GM21526 (cell line): ENCODE measurements at regions not wholly inside any gene's neighbourhood (a gene's known extent, or its start where the extent isn't known, plus 50 kb on each side); places are given as distances from the start of the nearest gene placed in this dataset.
A peak's percentile ranks its signal among the peaks of the same experiment; 100 is the strongest.
"Not testable (repeated sequence)": the region's sequence is repeated elsewhere in the genome, so short reads cannot be mapped to it uniquely, and the experiment has no call there.

Experiments
- ATAC-seq: cut with Tn5 transposase; IDR thresholded peaks from one replicate; pipeline ENCODE4 v1.9.1; 2021; ENCODE audit warnings: moderate library complexity; ENCODE audit not compliant: unreplicated experiment, low FRiP score

GRCh38 chr12:74317741-74318140, 219.9 kb upstream of the ATXN7L3B start:
- no peak for ATAC-seq

GRCh38 chr12:74319886-74320285, 217.7 kb upstream of the ATXN7L3B start:
- ATAC-seq, result no peak

GRCh38 chr12:74321381-74321780, 216.3 kb upstream of the ATXN7L3B start:
- ATAC-seq, result no peak

- ATAC-seq, result no peak
Measured at GRCh38 chr12:74322792-74323191, 214.8 kb upstream of the ATXN7L3B start.

- no peak for ATAC-seq
Measured at GRCh38 chr12:74328623-74329022, 209.0 kb upstream of the ATXN7L3B start.

GRCh38 chr12:74334780-74335179, 202.9 kb upstream of the ATXN7L3B start:
- ATAC-seq, result no peak

DNA sequence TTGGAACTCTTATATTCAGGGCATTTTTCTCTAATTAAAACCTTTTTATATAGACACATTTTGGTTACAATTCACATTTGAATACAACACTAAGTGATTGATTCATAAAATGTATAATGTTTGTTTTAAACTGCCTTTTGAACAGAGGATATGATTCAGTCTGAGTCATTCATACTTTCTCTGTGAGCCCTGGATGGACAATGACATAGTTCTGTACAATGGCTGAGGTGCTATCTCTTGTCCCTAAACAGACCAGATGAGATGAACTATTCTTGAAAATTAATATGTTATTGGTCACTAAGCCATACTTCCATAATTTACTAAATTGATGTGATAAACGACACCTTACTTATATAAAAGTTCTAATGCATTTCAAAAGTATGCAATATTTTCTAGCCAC, 199.7 kb upstream of the ATXN7L3B start:
- no peak for ATAC-seq

- no peak for ATAC-seq
Measured at GRCh38 chr12:74339211-74339610, 198.4 kb upstream of the ATXN7L3B start.

DNA sequence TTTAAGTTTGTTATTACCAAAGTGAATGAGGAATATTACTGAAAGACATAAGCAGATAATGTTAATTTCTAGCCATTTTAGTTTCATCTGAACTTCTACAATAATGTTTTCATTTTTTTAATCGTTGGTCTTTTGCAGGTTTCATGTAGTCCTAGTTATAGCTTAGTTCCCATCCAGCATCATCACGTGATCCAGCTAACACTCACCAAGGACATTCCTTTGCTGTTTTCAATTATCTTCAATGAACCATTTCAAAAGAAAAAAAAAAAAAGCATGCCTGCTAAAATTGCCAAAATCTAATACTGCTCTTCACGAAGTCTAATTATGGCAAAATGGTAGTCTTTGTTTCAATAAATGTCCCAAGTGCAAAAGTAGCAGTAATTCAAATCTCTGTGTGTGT, 187.7 kb upstream of the ATXN7L3B start:
- no peak for ATAC-seq

- peak; percentile 88 for ATAC-seq
Measured at GRCh38 chr12:74365178-74365964, 172.3 kb upstream of the ATXN7L3B start.

DNA sequence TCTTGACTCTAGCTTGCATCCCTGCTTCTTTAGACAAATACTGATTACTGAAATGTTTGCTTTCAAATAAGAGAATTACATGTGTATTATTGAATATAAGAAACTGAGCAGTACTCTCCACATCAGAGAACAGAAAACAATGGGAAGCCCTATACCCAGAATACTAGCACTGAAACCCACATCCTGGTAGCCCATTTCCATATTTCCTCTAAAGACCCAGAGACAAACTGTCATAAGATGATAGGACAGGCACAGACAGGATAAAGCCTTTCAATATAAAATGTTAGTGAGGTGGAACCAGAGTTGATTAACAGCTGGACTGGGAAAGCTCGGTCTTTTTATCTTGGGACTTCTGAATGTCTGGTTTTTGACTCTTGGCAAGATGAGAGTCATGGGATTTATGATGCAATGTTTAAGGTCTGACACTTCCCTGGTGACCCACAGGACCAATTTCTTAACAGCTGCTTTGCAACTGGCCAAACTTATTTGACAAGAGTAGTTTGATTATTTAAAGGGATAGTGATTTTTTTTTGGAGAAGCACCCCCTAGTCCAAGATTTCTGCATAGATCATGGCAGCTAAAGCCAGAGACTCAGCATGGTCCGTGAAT, 166.9 kb upstream of the ATXN7L3B start:
- no peak for ATAC-seq

- ATAC-seq, result no peak
Measured at GRCh38 chr12:74379114-74379513, 158.5 kb upstream of the ATXN7L3B start.

GRCh38 chr12:74381958-74382357, 155.7 kb upstream of the ATXN7L3B start:
- no peak for ATAC-seq

GRCh38 chr12:74382983-74383382, 154.7 kb upstream of the ATXN7L3B start:
- no peak for ATAC-seq

DNA sequence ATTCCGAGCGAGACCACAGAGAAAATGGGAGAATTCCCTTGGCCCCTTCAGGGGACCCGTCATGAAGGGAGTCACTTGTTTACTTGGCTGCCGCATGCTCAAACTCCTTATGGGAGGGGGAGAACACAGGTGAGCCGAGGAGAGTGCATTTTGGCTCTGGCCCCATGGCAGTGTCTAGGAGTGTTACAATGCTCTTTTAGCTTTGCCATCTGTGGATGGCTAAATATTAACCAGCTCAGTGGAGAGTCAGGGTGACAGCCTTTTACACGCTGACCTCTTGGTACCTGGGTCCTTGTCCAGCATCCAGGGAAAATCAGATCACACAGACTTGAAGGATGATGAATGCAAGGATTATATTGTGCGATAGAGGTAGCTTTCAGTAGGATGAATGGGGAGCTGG, 146.4 kb upstream of the ATXN7L3B start:
- no peak for ATAC-seq

DNA sequence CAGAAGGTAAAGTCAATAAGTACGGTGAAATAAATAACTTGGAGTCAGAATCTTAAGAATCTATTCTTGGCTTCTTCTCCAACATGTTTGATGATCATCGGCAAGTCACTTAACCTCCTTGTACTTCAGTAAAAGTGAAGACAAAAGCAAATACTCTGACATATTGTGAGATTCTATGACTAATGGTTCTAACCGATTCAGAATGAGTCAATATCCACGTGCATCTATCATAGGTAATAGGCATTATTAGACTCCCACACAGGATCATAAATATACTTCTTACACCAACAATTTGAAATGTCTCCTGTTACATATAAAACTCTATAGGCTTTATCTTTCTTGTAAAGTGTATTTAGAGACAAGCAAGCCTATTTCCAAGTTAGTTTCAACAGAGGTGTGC, 144.4 kb upstream of the ATXN7L3B start:
- ATAC-seq, result no peak

DNA sequence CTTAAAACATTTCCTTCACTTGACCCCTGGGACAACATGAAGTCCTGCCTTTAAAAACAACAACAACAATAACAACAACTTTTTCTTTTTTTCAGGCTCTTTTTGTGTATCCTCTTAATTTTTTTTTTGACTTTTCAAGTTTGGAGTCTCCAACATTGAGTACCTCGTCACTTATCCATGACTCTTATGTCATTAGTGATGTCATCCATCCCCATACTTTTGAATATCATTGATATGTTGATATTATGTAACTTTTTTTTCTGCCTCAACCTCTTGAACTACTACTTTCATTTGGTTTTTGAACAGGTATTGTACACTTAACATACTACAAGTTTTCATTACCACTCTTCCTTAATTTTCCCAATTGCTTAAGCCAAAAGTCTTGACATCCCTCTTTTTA, 143.0 kb upstream of the ATXN7L3B start:
- ATAC-seq, result no peak

- ATAC-seq, result no peak
Measured at GRCh38 chr12:74401035-74401434, 136.6 kb upstream of the ATXN7L3B start.

DNA sequence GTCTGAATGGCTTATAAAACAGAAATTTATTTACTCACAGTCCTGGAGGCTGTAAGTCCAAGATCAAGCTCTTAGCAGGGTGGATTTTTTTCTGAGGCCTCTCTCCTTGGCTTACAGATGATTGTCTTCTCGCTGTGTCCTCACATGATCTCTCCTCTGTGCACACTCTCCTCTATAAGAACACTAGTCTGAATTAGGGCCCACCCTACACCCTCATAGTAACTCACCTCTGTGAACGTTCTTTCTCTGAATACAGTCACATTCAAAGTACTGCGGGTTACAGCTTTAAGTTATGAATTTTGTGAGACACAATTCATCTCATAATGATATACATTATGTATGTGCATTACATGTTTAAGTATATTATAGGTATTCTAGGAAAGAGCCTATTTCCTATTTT, 135.7 kb upstream of the ATXN7L3B start:
- ATAC-seq, result no peak

DNA sequence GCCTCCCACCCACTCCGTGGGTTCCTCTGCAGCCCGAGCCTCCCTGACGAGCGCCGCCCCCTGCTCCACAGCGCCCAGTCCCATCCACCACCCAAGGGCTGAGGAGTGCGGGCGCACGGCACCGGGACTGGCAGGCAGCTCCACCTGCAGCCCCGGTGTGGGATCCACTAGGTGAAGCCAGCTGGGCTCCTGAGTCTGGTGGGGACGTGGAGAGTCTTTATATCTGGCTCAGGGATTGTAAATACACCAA, 134.5 kb upstream of the ATXN7L3B start:
- ATAC-seq, result not testable (repeated sequence)

- no peak for ATAC-seq
Measured at GRCh38 chr12:74408601-74409166, 129.0 kb upstream of the ATXN7L3B start.

DNA sequence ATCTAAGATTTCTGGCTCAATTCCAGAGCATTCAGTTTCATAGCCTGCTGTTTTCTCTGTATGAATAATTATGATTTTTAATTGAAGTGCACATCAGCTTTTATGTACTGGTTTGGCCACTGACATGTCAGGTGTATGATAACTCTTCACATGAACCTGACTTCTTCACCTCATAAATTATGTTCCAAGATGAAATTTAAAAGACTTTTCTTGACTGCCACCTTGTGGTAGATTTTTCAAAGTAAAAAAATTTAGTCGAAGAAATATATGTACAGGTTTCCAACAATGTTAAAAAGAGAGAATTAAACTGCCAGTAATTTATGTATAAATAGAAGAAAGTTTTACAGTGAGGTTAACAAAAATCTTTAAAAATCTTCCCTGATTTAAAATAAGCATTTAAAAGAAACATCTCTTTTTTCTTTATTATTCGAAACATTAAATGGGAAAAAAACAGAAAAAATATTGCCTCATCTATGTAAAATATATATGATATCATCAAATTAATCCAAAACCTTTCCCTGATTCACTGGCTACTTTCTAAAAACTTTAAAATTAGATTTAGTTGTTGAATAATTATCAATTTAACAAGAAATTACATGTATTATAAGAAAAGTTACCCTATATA, 124.9 kb upstream of the ATXN7L3B start:
- ATAC-seq, result no peak
